Endothelial cell of umbilical vein (primary cell): ENCODE measurements at regions not wholly inside any gene's neighbourhood (a gene's known extent, or its start where the extent isn't known, plus 50 kb on each side); places are given as distances from the start of the nearest gene placed in this dataset.

ENCODE experiments used
- BruUV-seq: library from RNA; stranded (reverse); fragments of 400-500 nt; replicated peaks from 2 replicates; lab custom pipeline; 2021; lab: Mats Ljungman, UMichigan
- CTCF ChIA-PET: fragments of 300-600, 350-600 bp; sonication (Branson Sonifier 250); formaldehyde crosslinking; loops from one replicate; lab custom pipeline; 2021; ENCODE audit warnings: antibody characterized with exemption, inconsistent platforms; lab: Charles Lee
- POLR2A ChIA-PET: fragments of 300-600, 350-600 bp; sonication (Branson Sonifier 250); formaldehyde crosslinking; loops from one replicate; lab custom pipeline; 2021; ENCODE audit warnings: antibody characterized with exemption, inconsistent platforms; lab: Charles Lee
- DNase-seq: peaks from one replicate; pipeline ENCODE4 v3.0.0-alpha.2; 2011; ENCODE audit warnings: low read depth, low spot score
- FAIRE-seq: peaks from 2 replicates; lab custom pipeline; 2011; peaks lifted over from hg19 to GRCh38; lab: Jason Lieb, UNC
- H2AFZ ChIP-seq: 2 replicates; pipeline ENCODE4 v1.6.0; 2012; ENCODE audit warnings: low read depth, low read length, control low read depth, inconsistent platforms
- H3K27ac ChIP-seq: 2 replicates; pipeline ENCODE4 v1.5.1; 2011; ENCODE audit warnings: low read depth, mild to moderate bottlenecking, control low read depth, low read length, moderate library complexity; ENCODE audit not compliant: insufficient read depth
- H3K27me3 ChIP-seq, 2 experiments: 2 replicates each; pipeline versions ENCODE4 v1.6.0 to v1.6.1; 2011; ENCODE audit warnings: low read length in 2 of 2, mixed read lengths in 1 of 2; ENCODE audit not compliant: control insufficient read depth in 2 of 2, insufficient read depth in 2 of 2
- H3K36me3 ChIP-seq, 2 experiments: 2 replicates in 1 of 2; 3 replicates in 1 of 2; pipeline ENCODE4 v1.5.1; 2011; ENCODE audit warnings: low read length in 2 of 2, mild to moderate bottlenecking in 1 of 2, moderate library complexity in 1 of 2; ENCODE audit not compliant: control insufficient read depth in 2 of 2, insufficient read depth in 2 of 2; ENCODE audit errors: extremely low read depth in 1 of 2
- H3K4me1 ChIP-seq: 3 replicates; pipeline ENCODE4 v1.5.1; 2011; ENCODE audit warnings: mild to moderate bottlenecking, low read length; ENCODE audit not compliant: control insufficient read depth, insufficient read depth; ENCODE audit errors: extremely low read depth
- H3K4me2 ChIP-seq: 2 replicates; pipeline ENCODE4 v1.6.1; 2011; ENCODE audit warnings: low read length, control low read depth, mixed read lengths; ENCODE audit not compliant: insufficient read depth
- H3K4me3 ChIP-seq, 3 experiments: fragments of 200-600 bp in 1 of 3; sonication (generic), shearing (Covaris generic) in 1 of 3; replicated peaks in 1 of 3; 2 replicates each; pipeline ENCODE4 v1.5.1; 2011 to 2016; ENCODE audit warnings: control low read depth in 3 of 3, low read length in 3 of 3, mild to moderate bottlenecking in 2 of 3, inconsistent platforms in 1 of 3, low read depth in 1 of 3, moderate library complexity in 1 of 3; ENCODE audit not compliant: insufficient read depth in 1 of 3
- H3K79me2 ChIP-seq: 2 replicates; pipeline ENCODE4 v1.6.0; 2012; ENCODE audit warnings: low read length, inconsistent platforms; ENCODE audit not compliant: control insufficient read depth, insufficient read depth
- H3K9ac ChIP-seq: replicated peaks from 2 replicates; pipeline ENCODE3; 2011; ENCODE audit warnings: low read length, control low read depth; ENCODE audit not compliant: insufficient read depth; ENCODE audit errors: extremely low read depth
- H3K9me1 ChIP-seq: replicated peaks from 3 replicates; pipeline ENCODE4 v1.6.0; 2011; ENCODE audit warnings: mild to moderate bottlenecking, low read length; ENCODE audit not compliant: control insufficient read depth, insufficient read depth; ENCODE audit errors: extremely low read depth
- H3K9me3 ChIP-seq: replicated peaks from 2 replicates; pipeline ENCODE4 v1.5.1; 2012; ENCODE audit warnings: low read length, inconsistent platforms; ENCODE audit not compliant: control insufficient read depth, insufficient read depth
- H4K20me1 ChIP-seq: replicated peaks from 2 replicates; pipeline ENCODE3; 2011; ENCODE audit warnings: mild to moderate bottlenecking, low read length; ENCODE audit not compliant: control insufficient read depth, insufficient read depth; ENCODE audit errors: extremely low read depth
- CTCF ChIP-seq, 2 donors: IDR thresholded peaks; 1 replicate in 1 of 2; 2 replicates in 1 of 2; pipeline ENCODE4 v1.5.1; 2011; ENCODE audit warnings: low read length in 2 of 2, mild to moderate bottlenecking in 2 of 2, moderate library complexity in 2 of 2, control low read depth in 1 of 2, inconsistent platforms in 1 of 2, low read depth in 1 of 2; ENCODE audit not compliant: insufficient read depth in 1 of 2; ENCODE audit errors: extremely low read depth in 1 of 2
- EZH2 ChIP-seq: IDR thresholded peaks from 2 replicates; pipeline ENCODE4 v1.6.1; 2012; ENCODE audit warnings: borderline replicate concordance, low read depth, mild to moderate bottlenecking, moderate library complexity, low read length, inconsistent platforms; ENCODE audit not compliant: severe bottlenecking
- FOS ChIP-seq: IDR thresholded peaks from 2 replicates; pipeline ENCODE4 v1.6.1; 2011; ENCODE audit warnings: mild to moderate bottlenecking, low read length, moderate library complexity, borderline replicate concordance; ENCODE audit not compliant: insufficient read depth
- GATA2 ChIP-seq: IDR thresholded peaks from 2 replicates; pipeline ENCODE4 v1.7.0; 2011; ENCODE audit warnings: low read depth, mild to moderate bottlenecking, moderate library complexity, mixed read lengths, low read length; ENCODE audit not compliant: insufficient read length, insufficient read depth
- JUN ChIP-seq: IDR thresholded peaks from 2 replicates; pipeline ENCODE4 v1.6.1; 2011; ENCODE audit warnings: borderline replicate concordance, low read depth; ENCODE audit not compliant: insufficient read length, insufficient read depth
- MAX ChIP-seq: IDR thresholded peaks from 2 replicates; pipeline ENCODE4 v1.6.1; 2011; ENCODE audit not compliant: insufficient read depth, insufficient read length
- MYC ChIP-seq: IDR thresholded peaks from one replicate; pipeline ENCODE4 v1.6.1; 2011; ENCODE audit warnings: mild to moderate bottlenecking, low read depth, low read length
- POLR2A ChIP-seq: IDR thresholded peaks from 2 replicates; pipeline ENCODE4 v1.6.1; 2012; ENCODE audit warnings: low read depth, mild to moderate bottlenecking, control low read depth, low read length
- POLR2AphosphoS5 ChIP-seq: IDR thresholded peaks from 2 replicates; pipeline ENCODE4 v1.6.1; 2012; ENCODE audit warnings: low read depth, mild to moderate bottlenecking, control low read depth, low read length, moderate library complexity; ENCODE audit not compliant: insufficient read depth
- dilution Hi-C: fragments of 300-500 bp; cut with MboI; formaldehyde crosslinking; loops from one replicate; pipeline ENCODE4 v1.15.0; 2019; ENCODE audit warnings: low sequenced_read_pairs; ENCODE audit not compliant: extremely low pct_ligation_motif_present
- intact Hi-C: fragments of 100-400 bp; cut with micrococcal nuclease; formaldehyde crosslinking; loops from one replicate; pipeline ENCODE4 v1.10.0; 2022

- no peak overlapping the region for H3K4me2 ChIP-seq
- no TSS peak for BruUV-seq
- CTCF ChIA-PET, result interaction anchor here (0.7 kb wide), 2 partner anchors 46 to 126 kb away, joined by 3 read pairs; no protein-coding TSS in a partner anchor
- H4K20me1 ChIP-seq, result no peaks in the 10 kb centered on the region
- no peak overlapping the region for H2AFZ ChIP-seq
- no peaks in the 10 kb centered on the region for H3K9me3 ChIP-seq
- TF ChIP-seq EZH2, result no peak
- TF ChIP-seq GATA2, result no peak
- TF ChIP-seq CTCF (IDR thresholded peaks at IDR 0.05; ENCODE audit: extremely low read depth in 1 of 2, insufficient read depth in 1 of 2, low read depth in 1 of 2, low read length in 2 of 2), result peak; percentile 11 to 16
- no peaks in the 10 kb centered on the region for H3K36me3 ChIP-seq
- intact Hi-C loops, result loop anchor here (10.0 kb wide), 1 partner anchor 248 kb away; no protein-coding TSS in a partner anchor
- dilution Hi-C loops, result no loop called here
- H3K9ac ChIP-seq, result no peak overlapping the region
- FAIRE-seq (no peak), DNase-seq (no peak)
- H3K27me3 ChIP-seq, result peaks cover 0 to 1% of the 10 kb centered on the region in 2 experiments
- no peaks in the 10 kb centered on the region for H3K79me2 ChIP-seq
- peaks cover 10% of the 10 kb centered on the region for H3K4me1 ChIP-seq
- no peak overlapping the region for H3K4me3 ChIP-seq
- H3K27ac ChIP-seq, result no peak overlapping the region
- POLR2A ChIA-PET, result no interaction called here
- H3K9me1 ChIP-seq, result no peaks in the 10 kb centered on the region
These were observed 144.6 kb downstream of the C16orf95 start for GRCh38 chr16:87172632-87173031.

GRCh38 chr16:87173294-87173893 is 143.8 kb downstream of the C16orf95 start:
- DNase-seq, result peak; percentile 41
- CTCF ChIA-PET, result interaction anchor here (0.7 to 1.4 kb wide), 3 partner anchors 47 to 125 kb away, joined by 3 to 4 read pairs (median 3); no protein-coding TSS in a partner anchor
- dilution Hi-C loops, result no loop called here

More at GRCh38 chr16:87173294-87173893, 143.8 kb downstream of the C16orf95 start:
- no peaks in the 10 kb centered on the region for H3K79me2 ChIP-seq
- H3K27ac ChIP-seq, result no peak overlapping the region
- FAIRE-seq, result no peak
- peaks cover 0 to 1% of the 10 kb centered on the region in 2 experiments for H3K27me3 ChIP-seq
- no peaks in the 10 kb centered on the region for H3K36me3 ChIP-seq
- no peaks in the 10 kb centered on the region for H4K20me1 ChIP-seq
- no peak overlapping the region for H3K9ac ChIP-seq
- H3K9me3 ChIP-seq, result no peaks in the 10 kb centered on the region
- POLR2A ChIA-PET, result no interaction called here
- no peak for TF ChIP-seq POLR2AphosphoS5
- TF ChIP-seq FOS, result no peak
- no peak for TF ChIP-seq EZH2
- TF ChIP-seq JUN, result no peak
- no peak for TF ChIP-seq CTCF (IDR thresholded peaks at IDR 0.05; ENCODE audit: extremely low read depth in 1 of 2, insufficient read depth in 1 of 2, low read depth in 1 of 2, low read length in 2 of 2)
- no peak for TF ChIP-seq MAX
- TF ChIP-seq GATA2, result peak; percentile 29
- TF ChIP-seq MYC, result no peak
- no peak for TF ChIP-seq POLR2A
- BruUV-seq, result no TSS peak
- H3K9me1 ChIP-seq, result no peaks in the 10 kb centered on the region
- intact Hi-C loops, result loop anchor here (10.0 kb wide), 1 partner anchor 249 kb away; no protein-coding TSS in a partner anchor
- H3K4me1 ChIP-seq, result peaks cover 16% of the 10 kb centered on the region
- peak overlapping the region; percentile 74 for H2AFZ ChIP-seq
- no peak overlapping the region for H3K4me3 ChIP-seq
- H3K4me2 ChIP-seq, result no peak overlapping the region
